ENCODE measurements at regions not wholly inside any gene's neighbourhood (a gene's known extent, or its start where the extent isn't known, plus 50 kb on each side); places are given as distances from the start of the nearest gene placed in this dataset.

DNA sequence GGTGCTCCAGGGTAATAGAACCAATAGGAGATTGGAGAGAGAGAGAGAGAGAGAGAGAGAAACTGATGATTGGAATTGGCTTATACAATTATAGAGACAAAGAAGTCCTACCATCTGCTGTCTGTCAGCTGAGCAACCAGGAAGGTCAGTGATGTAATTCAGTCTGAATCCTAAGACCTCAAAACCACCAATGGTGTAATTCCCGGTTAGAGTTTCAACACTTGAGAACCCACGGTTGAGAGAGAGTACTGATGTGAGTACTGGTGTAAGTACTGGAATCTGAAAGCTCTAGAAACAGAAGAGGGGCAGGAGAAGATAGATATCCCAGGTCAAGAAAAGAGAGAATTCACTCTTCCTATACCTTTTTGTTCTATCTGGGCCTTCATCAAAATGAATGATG is 775.8 kb downstream of the EFNA5 start:
- TF ChIP-seq, protein P1, sequence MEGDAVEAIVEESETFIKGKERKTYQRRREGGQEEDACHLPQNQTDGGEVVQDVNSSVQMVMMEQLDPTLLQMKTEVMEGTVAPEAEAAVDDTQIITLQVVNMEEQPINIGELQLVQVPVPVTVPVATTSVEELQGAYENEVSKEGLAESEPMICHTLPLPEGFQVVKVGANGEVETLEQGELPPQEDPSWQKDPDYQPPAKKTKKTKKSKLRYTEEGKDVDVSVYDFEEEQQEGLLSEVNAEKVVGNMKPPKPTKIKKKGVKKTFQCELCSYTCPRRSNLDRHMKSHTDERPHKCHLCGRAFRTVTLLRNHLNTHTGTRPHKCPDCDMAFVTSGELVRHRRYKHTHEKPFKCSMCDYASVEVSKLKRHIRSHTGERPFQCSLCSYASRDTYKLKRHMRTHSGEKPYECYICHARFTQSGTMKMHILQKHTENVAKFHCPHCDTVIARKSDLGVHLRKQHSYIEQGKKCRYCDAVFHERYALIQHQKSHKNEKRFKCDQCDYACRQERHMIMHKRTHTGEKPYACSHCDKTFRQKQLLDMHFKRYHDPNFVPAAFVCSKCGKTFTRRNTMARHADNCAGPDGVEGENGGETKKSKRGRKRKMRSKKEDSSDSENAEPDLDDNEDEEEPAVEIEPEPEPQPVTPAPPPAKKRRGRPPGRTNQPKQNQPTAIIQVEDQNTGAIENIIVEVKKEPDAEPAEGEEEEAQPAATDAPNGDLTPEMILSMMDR (IDR thresholded peaks at IDR 0.05), result no peak
- no peak for TF ChIP-seq POLR2AphosphoS5 (IDR thresholded peaks at IDR 0.05)
- TF ChIP-seq EP300 (IDR thresholded peaks at IDR 0.05), result no peak

Measured in stomach (tissue), 4 donors.